ENCODE measurements at regions not wholly inside any gene's neighbourhood (a gene's known extent, or its start where the extent isn't known, plus 50 kb on each side); places are given as distances from the start of the nearest gene placed in this dataset.
A peak's percentile ranks its signal among the peaks of the same experiment; 100 is the strongest.

DNA sequence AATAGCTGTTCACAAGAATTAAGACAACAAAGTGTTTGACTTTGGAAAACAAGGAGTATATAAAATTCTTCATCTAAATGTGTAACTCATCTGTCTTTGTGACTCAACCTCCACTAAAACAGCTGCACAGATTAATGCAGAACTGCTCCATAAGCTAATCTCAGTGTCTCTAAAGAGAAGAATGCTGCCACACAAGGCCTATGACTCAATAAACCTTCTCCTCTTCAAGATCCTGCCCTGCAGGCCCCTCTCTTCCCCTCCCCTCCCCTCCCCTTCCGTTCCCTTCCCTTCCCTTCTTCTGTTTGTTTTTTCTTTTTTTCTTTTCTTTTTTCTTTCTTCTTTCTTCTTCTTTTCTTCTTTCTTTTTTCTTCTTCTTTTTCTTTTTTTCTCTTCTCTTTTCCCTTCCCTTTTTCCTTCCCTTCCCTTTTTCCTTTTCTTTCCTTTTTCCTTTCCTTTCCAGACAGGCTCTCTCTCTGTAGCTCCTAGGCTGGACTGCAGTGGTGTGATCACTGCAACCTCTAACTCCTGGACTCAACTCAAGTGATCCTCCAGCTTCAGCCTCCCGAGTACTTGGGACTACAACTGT is 1052.8 kb downstream of the BRINP3 start:
- Mint-ChIP-seq H3K9me3 (no peaks in the 10 kb centered on the region), H3K27ac (no peak overlapping the region), H3K36me3 (ENCODE audit: low read depth) (no peaks in the 10 kb centered on the region), H3K4me1 (no peaks in the 10 kb centered on the region), H3K4me3 (no peak overlapping the region), H3K27me3 (ENCODE audit: low read depth, poor library complexity) (peaks cover 3% of the 10 kb centered on the region)
- no peak for DNase-seq
- TF ChIP-seq, protein P1, sequence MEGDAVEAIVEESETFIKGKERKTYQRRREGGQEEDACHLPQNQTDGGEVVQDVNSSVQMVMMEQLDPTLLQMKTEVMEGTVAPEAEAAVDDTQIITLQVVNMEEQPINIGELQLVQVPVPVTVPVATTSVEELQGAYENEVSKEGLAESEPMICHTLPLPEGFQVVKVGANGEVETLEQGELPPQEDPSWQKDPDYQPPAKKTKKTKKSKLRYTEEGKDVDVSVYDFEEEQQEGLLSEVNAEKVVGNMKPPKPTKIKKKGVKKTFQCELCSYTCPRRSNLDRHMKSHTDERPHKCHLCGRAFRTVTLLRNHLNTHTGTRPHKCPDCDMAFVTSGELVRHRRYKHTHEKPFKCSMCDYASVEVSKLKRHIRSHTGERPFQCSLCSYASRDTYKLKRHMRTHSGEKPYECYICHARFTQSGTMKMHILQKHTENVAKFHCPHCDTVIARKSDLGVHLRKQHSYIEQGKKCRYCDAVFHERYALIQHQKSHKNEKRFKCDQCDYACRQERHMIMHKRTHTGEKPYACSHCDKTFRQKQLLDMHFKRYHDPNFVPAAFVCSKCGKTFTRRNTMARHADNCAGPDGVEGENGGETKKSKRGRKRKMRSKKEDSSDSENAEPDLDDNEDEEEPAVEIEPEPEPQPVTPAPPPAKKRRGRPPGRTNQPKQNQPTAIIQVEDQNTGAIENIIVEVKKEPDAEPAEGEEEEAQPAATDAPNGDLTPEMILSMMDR (IDR thresholded peaks at IDR 0.05): no peak

GRCh38 chr1:189429610-189430009 is 1048.1 kb downstream of the BRINP3 start:
- Mint-ChIP-seq H3K27ac (no peak overlapping the region), H3K9me3 (no peaks in the 10 kb centered on the region), H3K4me1 (no peaks in the 10 kb centered on the region), H3K27me3 (ENCODE audit: low read depth, poor library complexity) (no peaks in the 10 kb centered on the region), H3K4me3 (no peak overlapping the region), H3K36me3 (ENCODE audit: low read depth) (no peaks in the 10 kb centered on the region)
- DNase-seq: peak; percentile 20
- TF ChIP-seq, protein P1 (IDR thresholded peaks at IDR 0.05): peak; percentile 55

- no peaks in the 10 kb centered on the region for H3K36me3 Mint-ChIP-seq (ENCODE audit: low read depth)
- no peak overlapping the region for H3K27ac Mint-ChIP-seq
- no peak overlapping the region for H3K4me3 Mint-ChIP-seq
- no peaks in the 10 kb centered on the region for H3K4me1 Mint-ChIP-seq
- no peak for DNase-seq
- H3K9me3 Mint-ChIP-seq: no peaks in the 10 kb centered on the region
- H3K27me3 Mint-ChIP-seq (ENCODE audit: low read depth, poor library complexity): no peaks in the 10 kb centered on the region
- TF ChIP-seq, protein P1 (IDR thresholded peaks at IDR 0.05): no peak
Measured at GRCh38 chr1:189431447-189431846, 1046.2 kb downstream of the BRINP3 start.

- no peaks in the 10 kb centered on the region for H3K4me1 Mint-ChIP-seq
- no peaks in the 10 kb centered on the region for H3K27me3 Mint-ChIP-seq (ENCODE audit: low read depth, poor library complexity)
- no peaks in the 10 kb centered on the region for H3K36me3 Mint-ChIP-seq (ENCODE audit: low read depth)
- no peaks in the 10 kb centered on the region for H3K9me3 Mint-ChIP-seq
- no peak overlapping the region for H3K27ac Mint-ChIP-seq
- TF ChIP-seq, protein P1 (IDR thresholded peaks at IDR 0.05): no peak
- no peak overlapping the region for H3K4me3 Mint-ChIP-seq
- no peak for DNase-seq
Measured at GRCh38 chr1:189432753-189433152, 1044.9 kb downstream of the BRINP3 start.

- Mint-ChIP-seq H3K36me3 (ENCODE audit: low read depth) (no peaks in the 10 kb centered on the region), H3K27me3 (ENCODE audit: low read depth, poor library complexity) (no peaks in the 10 kb centered on the region), H3K4me1 (no peaks in the 10 kb centered on the region), H3K9me3 (no peaks in the 10 kb centered on the region), H3K27ac (no peak overlapping the region), H3K4me3 (no peak overlapping the region)
- DNase-seq: no peak
- TF ChIP-seq, protein P1 (IDR thresholded peaks at IDR 0.05): no peak
Measured at GRCh38 chr1:189434461-189434860, 1043.2 kb downstream of the BRINP3 start.

DNA sequence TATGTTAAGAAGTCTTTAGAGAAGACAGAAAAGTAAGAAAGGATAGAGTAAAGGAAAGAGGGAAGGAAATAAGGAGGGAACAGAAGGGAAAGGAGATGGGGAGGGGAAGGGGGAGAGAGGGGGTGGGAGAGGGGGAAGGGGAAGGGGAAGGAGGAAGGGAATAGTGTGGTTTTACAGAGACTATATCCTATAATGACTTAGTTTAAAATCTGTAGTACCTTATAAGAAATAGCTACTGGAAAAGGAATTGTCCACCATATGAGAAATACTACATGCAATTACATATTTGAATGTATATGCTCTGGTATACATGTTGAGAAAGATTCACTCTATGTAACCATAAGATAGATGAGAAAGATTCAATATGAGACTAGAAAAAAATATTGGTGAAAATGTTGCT is 1042.3 kb downstream of the BRINP3 start:
- H3K4me1 Mint-ChIP-seq: no peaks in the 10 kb centered on the region
- H3K27me3 Mint-ChIP-seq (ENCODE audit: low read depth, poor library complexity): no peaks in the 10 kb centered on the region
- no peaks in the 10 kb centered on the region for H3K36me3 Mint-ChIP-seq (ENCODE audit: low read depth)
- H3K27ac Mint-ChIP-seq: no peak overlapping the region
- no peak overlapping the region for H3K4me3 Mint-ChIP-seq
- TF ChIP-seq, protein P1 (IDR thresholded peaks at IDR 0.05): no peak
- H3K9me3 Mint-ChIP-seq: no peaks in the 10 kb centered on the region
- no peak for DNase-seq

Data from nephron progenitor cell (in vitro differentiated cells).